ENCODE measurements at regions not wholly inside any gene's neighbourhood (a gene's known extent, or its start where the extent isn't known, plus 50 kb on each side); places are given as distances from the start of the nearest gene placed in this dataset.

DNA sequence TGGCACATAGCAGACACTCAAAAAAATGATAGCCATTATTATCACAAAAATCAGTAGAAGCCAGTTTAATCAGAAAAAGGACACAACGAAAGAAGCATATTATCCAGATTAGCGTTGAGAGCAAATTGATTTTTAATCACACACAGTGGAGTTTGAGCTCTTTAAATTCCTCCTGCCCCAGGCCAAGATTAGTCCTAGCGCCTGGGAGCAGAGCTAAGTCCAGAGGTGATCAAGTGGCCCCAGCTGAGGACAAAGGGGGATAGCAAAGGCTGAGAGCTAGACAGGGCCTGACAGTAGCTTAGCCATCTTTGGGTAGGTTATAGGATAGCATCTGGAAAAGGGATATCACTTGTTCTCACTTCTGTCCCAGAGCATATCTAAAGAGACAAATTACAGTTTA is 133.6 kb downstream of the NXPE2 start:
- DNase-seq, result no peak

DNA sequence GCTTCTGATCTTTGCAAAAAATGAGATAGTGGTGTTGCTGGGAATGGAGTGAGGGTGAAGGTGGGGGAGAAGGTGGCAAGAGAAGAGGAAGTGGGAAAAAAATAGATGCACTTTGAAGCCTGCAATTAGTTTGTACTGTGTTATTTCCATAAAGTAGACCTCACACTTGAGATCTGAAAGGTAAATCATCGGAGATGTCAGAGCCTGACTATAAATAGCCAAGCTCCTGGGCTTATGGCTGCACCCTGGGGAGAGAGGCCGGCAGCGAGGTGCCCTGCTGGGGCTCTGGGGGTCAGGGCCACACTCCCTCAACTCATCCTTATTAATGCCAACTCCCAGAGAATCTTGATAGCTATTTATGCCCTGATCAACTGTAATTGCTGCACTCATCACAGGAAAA is 134.4 kb downstream of the NXPE2 start:
- DNase-seq, result no peak

DNA sequence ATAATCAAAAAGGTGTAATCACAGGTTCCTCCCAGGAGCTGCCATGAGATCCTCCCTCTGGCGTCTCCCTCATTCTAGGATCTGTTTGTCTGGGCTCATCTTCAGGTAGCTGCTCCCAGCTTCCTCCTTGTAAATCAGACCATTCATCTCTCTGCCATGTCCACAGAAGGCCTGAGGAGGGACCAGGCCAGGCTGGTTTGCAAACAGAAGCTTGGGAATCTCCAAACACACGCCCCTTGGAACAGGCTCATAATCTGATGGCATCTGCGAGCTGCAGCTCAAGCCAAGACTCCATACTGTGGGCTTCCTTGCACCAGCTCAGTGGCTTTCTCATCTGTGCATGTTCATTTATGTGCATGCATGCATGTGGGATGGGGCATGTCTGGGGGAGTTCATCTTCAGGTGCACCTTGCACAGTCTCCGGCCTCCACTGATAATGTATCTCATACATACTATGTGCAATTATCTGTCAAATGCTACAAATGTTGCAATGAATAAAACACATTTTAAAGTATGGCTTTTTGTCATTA is 134.9 kb downstream of the NXPE2 start:
- DNase-seq, result no peak

DNA sequence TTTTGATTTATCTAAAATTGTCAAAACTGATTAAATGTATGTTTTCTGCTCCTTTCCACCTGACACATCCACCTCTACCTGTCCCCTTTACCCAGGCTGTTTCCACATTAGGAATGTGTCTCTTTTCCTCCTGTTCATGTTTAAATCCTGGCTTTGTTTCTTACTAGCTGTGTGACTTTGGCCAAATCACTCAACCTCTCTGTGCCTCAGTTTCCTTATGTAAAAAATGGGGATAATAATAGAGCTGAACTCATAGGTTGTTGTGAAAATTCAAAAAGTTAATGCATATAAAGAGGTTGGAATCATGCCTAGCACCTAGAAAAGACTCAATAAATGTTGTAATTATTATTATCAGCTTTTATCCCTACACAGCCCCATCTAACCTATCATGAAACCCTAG is 136.8 kb downstream of the NXPE2 start:
- DNase-seq, result no peak

DNA sequence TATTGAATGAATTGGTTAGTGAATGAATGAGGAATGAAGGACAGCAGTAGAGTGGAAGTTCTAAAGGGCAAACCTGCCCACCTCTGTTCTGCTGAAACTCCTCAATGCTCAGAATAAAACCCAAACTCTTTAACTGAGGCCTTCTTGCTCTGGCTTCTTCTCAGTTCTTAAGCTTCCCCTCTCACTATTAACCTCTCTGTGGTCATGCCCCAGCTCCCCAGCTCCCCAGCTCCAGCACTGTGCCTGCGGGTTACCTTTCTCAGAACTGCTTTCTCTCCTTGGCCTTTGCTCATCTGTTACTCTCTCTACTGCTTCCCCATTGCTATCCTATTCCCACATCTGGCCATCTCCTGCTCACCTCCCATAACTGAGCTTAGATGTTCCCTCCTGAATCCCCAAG is 137.4 kb downstream of the NXPE2 start:
- no peak for DNase-seq

DNA sequence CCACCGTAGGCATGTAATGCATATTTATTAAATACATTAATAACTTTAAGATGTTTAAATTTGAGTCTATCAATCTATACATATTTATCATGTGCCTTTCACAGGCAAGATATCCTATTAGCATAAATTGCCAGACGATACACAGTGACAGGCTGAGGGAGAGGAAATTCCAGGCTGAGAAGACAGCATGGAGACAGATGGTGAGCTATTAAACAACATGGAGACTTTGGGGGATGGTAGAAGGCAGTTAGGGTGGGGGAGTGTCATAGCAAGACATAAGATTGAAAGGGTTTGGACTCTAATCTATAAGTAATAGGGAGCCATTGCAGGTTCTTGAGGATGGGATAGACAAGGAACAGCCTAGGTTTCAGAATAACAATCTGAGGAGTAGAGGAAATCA is 138.5 kb downstream of the NXPE2 start:
- DNase-seq, result no peak

DNA sequence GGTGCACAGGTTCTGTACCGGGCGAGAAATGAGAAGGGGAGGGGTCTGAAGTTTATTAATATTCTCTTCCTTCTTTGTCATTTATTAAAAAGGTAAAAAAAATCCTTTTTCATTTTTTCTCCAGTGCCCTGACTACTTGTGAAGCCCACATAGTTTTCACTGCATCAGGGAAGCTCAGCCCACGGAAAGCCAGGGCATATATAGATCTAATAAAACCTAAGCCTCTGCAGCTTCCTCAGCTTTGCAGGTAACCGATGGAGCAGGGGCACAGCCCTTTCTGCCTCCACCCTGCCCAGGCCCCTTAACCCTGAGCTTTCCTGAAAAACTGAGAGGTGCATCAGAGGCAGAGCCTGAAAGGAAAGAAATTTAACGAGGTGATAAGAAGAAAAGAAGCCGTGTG is 140.1 kb downstream of the NXPE2 start:
- DNase-seq, result no peak

DNA sequence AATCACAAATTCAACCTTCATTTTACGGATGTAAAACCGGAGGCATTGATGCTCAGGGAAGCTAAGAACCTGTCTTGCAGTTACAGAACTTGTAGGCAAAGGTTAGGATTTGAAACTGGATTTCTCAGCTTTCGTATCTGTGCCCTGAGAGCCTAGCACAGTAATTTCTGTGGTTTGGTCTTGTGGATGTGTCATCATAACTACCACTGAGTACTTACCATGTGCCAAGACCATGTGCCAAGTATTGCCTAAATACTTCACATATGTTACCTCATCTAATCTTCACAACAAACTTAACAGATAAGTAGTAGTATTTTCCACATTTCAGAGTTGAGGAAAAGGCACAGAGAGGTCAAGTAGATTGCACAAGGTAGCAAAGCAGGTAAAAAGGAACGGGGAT is 140.7 kb downstream of the NXPE2 start:
- no peak for DNase-seq

DNA sequence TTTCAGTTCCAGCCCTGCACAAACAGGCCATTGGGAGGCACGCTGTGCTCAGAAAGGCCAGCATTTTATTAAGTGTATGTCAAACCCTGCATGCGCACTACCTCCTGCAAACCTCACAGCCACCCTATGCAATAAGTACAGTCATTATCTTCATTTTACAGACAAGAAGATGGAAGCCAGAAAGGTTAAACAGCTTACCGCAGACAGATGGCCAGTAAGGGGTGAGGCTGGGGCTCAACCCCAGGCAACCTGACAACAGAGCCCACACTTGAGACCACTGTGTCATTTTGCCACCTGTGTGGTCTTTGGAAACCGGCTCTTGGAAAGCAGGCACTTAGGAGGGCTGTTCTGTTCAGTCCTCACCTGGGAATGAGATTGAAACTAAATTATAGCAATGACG is 142.3 kb downstream of the NXPE2 start:
- no peak for DNase-seq

DNA sequence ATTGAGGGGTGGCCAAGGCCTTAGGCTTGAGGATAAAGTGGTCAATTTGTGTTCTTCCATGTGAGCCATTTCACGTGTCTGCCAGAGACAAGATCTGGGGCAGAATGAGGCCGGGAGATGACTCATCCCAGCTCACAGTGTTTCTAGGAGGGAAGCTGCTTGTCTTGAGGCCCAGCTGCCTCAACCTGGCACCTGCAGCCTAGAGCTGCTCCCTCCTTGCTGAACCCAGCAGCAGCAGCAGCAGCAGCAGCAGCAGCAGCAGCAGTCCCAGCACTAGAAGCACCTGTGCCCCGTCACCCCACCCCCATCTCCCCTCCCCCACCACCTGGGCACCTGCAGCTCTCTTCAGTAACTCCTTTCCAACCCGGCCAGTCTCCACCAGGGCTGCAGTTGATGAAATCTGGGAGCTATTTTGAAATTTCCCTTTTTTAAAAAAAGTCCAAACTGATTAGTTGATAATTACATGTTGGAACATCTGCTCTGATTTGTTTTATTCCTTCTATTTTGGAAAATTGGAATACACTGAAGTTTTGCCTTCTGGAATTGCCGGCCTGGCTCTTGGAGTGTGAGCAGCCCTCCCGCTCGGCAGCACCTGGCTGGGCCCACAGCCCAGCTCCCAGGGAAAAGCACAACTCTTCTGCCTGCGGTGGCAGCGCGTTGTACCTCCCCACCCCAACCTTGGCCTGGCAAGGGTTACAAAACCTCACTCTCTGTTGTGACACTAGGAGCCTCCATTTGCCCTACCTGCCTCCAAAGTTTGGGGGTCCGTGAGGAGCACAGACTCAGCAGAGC is 143.5 kb downstream of the NXPE2 start:
- no peak for DNase-seq

DNA sequence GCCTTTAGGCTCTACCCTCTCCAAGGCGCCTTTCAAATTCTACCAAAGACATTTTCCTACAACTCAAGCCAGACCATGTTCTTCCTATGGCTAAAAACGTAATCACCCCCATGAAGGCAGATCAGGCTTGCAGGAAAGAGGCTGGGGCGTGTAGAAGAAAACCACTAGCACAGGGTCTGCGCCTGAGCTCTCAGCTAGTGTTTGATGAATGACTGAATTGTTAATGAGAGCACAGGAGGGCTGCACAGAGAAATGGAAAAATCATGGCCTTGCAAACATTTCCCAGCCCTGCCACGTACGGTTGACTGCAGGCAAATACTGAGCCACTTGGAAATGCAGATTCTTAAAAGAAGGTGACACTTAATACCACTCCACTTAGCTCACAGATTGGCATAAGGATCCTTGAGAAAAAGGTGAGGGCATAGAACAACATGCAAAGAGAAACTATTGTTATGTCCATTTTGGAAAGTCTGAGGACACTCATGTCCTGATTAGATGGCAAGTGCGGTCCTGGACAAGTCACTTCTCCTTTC is 148.6 kb downstream of the NXPE2 start:
- no peak for DNase-seq

DNA sequence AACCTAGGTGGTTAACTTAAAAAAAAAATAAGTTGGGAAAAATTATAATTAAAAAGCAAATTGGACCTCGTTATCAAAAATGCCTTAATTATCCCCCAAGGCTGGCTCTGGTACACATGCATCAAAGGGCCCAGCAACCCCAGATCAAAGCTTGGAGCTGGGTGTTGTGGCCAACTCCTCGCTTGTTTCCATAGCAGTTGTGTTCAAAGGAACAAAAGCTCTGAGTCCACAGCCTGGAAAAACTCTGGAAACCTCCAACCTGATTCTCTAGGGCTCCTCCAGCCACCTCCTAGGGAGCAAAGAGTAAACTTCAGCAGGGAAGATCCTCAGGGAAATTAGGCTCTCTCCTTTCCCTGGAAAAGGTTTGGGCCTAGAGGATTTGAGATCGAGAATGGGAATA is 149.4 kb downstream of the NXPE2 start:
- no peak for DNase-seq

DNA sequence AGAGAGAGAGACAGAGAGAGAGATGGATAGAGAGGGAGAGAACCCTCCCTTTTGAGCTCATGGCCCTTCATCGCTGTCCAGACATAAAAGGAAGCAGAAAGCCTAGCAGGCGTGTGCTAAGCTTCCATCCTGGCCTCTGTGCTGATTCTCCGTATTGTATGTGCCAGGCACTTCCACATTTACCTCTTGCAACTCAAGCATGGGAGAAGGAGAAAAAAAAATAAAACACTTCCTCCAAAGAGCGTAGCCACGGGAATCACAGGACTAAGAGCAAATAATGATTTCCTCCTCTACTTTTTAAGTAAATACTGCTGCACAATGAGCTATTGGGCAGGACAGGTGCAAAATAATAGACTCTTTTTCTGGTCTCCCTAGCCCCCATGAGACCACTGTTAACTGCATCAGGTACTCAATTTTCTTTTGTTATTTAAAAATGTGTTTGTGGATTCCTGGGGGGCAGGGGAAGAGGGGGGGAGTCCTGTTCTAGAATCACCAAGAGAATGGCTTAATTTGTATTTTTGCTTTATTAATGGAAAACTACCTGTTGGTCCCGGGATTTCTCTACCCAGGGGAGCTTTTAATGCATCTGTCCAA is 154.3 kb downstream of the NXPE2 start:
- no peak for DNase-seq

DNA sequence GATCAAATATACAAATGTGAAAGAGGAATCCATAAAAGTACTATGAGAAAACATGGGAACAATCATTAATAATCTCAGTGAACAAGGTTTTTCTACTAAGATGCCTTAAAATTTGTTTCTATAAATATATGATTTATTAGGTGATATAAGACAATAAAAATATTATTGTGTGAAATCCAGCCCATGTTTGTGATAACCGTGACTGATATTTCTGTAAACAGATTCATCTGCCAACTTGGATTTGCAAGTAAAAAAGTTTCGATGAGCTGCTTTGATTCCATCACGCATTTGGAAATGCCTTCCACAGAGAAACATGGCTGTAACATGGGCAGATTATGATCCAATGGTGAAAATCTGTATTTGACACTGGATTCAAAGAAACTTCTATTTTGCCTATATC is 157.8 kb downstream of the NXPE2 start:
- DNase-seq, result no peak

DNA sequence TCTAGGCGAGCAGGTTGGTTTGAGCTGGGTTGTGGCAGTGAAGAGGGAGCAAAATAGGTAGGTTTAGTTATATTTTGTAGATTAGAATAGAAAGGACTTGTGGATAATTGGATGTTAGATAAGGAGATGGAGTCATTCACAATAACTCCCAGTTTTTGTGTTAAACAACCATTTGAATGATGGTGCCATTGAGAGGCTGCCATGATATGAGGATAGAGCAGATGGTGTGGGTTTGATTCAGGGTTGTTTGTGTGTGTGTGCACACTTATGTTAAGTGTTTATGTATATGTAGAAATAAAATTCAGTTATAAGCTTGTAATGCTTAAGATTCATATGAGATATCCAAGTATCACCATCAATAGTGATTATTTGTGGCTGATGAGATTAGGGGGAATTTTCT is 166.6 kb downstream of the NXPE2 start:
- no peak for DNase-seq

DNA sequence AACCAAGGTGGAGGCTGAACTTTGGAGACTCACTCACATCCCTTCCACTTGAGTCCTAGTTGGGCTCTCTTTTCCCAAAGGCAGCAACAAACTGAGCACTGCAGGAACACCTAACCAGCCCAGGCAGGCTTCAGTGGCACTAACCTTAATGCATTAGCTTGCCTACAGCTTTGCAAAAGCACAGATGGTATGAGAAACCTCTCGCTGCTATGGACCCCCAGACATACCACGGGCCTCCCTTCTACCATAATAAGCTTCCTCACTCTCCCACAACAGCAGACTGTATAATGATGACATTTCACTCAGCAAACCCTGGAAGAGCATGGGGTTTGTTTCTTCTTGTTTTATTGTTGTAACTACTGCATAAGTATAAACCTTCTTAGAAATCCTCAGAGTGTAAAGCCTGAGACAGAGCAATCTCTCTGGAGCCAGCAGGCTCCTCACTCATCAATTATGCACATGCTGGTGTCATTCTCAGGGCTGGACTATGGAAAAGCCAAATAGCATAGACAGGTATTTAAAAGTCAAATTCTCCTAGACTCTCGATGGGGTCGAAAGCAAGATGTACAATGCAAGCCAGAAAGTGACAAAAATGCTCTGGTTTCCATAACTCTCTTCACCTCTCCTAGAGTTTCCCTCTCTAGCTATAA is 167.6 kb downstream of the NXPE2 start:
- no peak for DNase-seq

DNA sequence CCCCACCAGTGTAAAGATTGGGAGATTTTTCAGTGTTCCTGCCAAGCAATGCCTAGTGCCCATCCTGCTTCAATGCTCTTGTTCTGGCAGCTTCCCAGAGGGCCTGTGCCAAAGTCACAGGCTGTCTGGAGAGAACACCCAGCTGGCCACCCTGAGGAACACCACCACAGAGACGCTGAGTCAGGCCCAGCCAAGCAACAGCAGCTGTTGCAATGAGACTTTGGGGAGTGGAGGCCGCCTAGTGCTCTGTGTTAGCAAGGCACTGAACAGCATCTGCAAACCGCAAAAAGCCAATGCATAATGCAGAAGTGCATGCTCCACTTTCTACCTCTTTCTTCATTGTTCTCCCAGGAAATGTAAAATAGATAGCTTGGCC is 168.1 kb downstream of the NXPE2 start:
- DNase-seq, result no peak

DNA sequence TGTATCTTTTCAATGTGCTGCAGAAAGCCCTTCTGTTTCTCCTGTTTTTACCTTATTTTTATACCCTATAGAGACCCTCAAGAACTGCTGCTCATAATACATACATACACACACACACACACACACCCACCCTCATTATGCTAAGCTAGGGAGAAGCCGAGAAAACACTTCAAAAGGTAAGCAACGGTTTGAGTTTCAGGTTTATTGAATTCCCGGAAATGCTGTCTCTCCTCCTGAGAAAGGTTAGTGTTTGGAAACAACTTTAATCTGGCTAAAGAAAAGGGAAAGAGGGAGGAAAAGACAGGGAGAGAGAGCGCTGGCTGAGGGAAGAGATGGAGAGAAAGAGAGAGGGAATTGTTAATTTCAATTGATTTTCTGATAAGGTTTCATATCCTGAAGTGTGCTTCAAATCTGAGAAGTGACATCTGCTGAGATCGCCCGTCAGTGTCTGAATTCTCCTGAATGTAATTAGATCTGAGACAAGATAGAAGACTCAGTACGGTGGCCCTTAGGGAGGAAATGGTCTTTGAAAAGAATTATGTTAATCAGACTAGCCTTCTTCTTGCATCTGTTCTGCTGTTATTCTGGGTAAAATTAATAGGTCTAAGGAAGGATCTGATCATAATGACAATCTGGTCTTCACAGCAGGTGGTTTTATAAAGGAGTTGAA is 169.1 kb downstream of the NXPE2 start:
- no peak for DNase-seq

DNA sequence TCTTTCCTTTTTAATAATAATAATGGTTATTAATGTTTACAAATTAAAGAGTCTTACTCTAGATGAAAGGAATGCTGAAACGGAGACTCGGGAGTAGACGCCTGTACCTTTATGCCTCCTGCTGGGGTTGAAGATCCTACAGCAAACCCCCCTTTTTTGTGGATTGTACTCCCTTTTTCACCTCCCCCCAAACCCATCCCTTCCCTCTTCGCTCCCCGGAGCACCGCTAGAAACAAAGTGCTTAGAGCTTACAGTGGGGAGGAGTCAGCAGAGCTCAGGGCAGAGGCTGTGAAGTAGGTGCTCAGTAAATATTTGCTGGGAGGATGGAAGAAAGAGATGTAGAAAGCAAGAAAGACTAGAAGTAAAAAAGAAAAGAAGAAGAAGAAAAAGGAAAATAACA is 169.7 kb downstream of the NXPE2 start:
- DNase-seq, result no peak

DNA sequence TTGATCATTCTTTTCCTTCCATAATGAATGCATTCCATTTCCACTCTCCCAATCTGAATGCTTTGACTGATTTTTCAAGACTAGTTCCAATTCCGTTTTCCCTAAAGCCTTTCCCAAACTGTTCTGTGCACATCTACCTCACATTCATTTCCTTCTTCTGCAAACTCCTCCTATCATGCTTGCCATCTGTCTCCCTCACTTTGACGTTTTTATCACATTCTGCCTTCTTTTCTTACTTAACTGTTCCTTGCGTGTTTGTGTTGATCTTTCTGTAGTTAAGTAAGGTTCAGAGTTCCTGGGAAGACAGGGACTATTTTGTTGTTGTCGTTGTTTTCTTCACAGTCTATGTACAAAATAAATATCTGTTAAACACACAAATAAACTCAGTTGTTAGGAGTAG is 179.0 kb downstream of the NXPE2 start:
- DNase-seq, result no peak

DNA sequence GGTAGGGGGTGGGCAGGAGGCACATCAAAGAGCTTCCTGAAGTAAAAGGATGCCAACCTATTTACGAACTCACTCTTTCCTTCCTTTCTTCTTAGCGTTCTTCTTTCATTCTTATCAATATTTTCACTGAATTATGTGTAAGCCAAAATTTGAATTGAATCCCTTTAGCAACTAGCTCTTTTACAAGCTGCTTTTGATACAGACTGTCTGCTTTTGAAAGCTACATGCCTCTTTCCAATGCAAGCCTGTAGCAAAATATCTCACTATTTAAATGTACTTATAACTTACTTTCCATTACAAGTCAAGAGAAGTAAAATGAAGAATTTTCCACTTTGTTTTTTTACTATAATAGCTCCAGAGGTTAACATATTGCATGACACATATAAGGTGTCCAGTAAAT is 186.6 kb downstream of the NXPE2 start:
- no peak for DNase-seq

DNA sequence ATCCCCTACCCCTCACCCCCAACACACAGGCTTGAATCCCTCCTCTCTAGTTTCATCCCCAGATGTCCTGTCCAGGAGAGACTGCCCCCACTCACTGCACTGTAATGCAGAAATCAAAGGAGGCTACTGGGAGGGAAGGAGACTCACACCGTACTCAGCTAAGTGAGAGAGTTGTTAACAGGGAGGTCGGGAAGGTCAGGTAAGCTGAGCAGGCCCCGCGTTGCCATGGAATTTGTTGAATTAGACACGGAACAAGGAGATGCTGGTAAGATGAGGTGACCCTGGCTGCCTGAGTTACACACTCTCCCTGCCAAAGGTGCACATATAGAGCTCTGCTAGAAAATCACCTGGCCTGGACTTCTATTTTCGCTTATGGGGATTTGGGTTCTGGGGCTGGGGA is 197.9 kb downstream of the NXPE2 start:
- no peak for DNase-seq

DNA sequence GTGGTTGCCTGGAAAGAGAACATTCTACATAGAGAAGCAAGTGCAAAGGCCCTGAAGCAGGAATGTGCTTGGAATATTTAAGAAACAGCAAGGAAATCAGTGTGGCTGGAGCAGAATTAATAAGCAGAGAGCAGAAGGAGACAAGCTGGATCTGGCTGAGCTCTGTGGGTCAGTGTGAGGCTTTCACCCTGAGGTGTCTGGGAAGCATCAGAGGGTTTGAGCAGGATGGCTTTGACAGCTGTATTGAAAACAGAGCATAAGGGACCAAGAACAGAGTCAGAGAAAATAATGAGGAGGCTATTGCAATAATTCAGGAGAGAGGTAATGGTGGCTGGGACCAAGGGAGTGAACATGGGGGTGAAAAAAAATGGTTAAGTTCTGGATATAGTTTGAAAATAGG is 199.6 kb downstream of the NXPE2 start:
- no peak for DNase-seq

DNA sequence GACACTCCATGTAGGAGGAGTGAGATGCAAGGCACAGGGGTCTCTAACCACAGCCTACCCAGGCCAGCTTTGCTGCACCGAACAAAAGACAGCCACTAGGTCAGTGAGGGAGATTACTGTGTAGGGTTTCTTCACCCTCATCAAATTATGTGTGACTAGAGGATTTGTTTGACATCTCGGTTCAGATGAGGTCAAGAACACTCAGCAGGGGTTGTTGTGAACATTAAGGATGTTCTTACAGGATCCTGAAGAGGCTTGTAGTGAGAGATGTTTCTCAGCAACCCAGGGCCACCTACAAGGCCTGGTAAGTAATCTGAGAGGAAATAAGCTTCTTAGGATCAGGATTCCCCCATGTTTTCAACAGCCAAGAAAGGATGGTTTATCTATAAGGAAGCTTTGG is 202.1 kb downstream of the NXPE2 start:
- DNase-seq, result no peak

Measured in stimulated activated CD4-positive, alpha-beta T cell treated with anti-CD3 and anti-CD28 coated beads, Interleukin-1b, Interleukin-23, amount 100 ng/mL, for 48 hours (primary cell).